ENCODE measurements at regions not wholly inside any gene's neighbourhood (a gene's known extent, or its start where the extent isn't known, plus 50 kb on each side); places are given as distances from the start of the nearest gene placed in this dataset.

DNA sequence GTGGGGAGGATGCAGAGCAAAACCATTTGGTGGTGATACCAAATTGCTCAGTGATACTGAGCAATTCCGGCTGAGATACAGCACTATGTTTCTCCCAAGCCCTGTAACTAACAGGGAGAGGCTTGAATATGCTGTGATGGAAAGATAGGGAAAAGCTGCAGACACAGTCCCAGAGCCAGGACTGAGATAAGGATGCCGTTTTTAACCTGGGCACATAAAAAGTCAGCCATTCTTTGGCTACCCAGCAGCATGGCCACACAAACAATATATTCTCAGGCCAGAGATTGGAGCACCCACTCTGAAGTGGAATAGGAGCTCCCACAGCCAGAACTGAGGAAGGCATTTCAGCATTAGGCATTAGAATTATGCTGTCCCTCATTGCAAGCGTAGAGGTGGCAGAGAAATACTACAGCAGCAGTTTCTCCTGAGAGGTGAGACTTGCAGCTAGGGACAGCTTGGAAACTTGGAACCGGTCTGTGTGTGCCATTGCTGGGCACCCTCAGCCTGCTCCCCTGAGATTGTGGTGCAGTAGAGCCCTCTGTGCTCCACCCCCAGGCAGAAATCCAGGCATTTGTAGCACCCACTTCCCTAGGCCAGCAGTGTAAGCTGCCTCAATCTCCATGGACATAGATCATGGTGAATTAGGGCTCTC, 346.5 kb downstream of the TMEM135 start:
- DNase-seq (ENCODE audit: low read depth, low spot score) = no peak
- Mint-ChIP-seq H3K36me3 (ENCODE audit: low read depth) (peaks cover 3% of the 10 kb centered on the region), H3K4me3 (no peak overlapping the region), H3K9me3 (peaks cover 11% of the 10 kb centered on the region), H3K4me1 (no peaks in the 10 kb centered on the region), H3K27me3 (ENCODE audit: low read depth) (no peaks in the 10 kb centered on the region), H3K27ac (ENCODE audit: unreplicated experiment) (no peak overlapping the region)
- TF ChIP-seq, protein P1, sequence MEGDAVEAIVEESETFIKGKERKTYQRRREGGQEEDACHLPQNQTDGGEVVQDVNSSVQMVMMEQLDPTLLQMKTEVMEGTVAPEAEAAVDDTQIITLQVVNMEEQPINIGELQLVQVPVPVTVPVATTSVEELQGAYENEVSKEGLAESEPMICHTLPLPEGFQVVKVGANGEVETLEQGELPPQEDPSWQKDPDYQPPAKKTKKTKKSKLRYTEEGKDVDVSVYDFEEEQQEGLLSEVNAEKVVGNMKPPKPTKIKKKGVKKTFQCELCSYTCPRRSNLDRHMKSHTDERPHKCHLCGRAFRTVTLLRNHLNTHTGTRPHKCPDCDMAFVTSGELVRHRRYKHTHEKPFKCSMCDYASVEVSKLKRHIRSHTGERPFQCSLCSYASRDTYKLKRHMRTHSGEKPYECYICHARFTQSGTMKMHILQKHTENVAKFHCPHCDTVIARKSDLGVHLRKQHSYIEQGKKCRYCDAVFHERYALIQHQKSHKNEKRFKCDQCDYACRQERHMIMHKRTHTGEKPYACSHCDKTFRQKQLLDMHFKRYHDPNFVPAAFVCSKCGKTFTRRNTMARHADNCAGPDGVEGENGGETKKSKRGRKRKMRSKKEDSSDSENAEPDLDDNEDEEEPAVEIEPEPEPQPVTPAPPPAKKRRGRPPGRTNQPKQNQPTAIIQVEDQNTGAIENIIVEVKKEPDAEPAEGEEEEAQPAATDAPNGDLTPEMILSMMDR (conservative IDR thresholded peaks at IDR 0.05) = no peak

- DNase-seq (ENCODE audit: low read depth, low spot score) = no peak
- Mint-ChIP-seq H3K27ac (ENCODE audit: unreplicated experiment) (no peak overlapping the region), H3K4me1 (no peaks in the 10 kb centered on the region), H3K4me3 (no peak overlapping the region), H3K36me3 (ENCODE audit: low read depth) (no peaks in the 10 kb centered on the region), H3K27me3 (ENCODE audit: low read depth) (no peaks in the 10 kb centered on the region), H3K9me3 (peaks cover 4% of the 10 kb centered on the region)
- TF ChIP-seq, protein P1 (conservative IDR thresholded peaks at IDR 0.05) = no peak
These were observed 336.5 kb downstream of the TMEM135 start for GRCh38 chr11:87374038-87374807.
